GM12801 (cell line): ENCODE measurements at regions not wholly inside any gene's neighbourhood (a gene's known extent, or its start where the extent isn't known, plus 50 kb on each side); places are given as distances from the start of the nearest gene placed in this dataset.

Experiments
- TF ChIP-seq, protein P1 (sequence below): IDR thresholded peaks from one replicate; pipeline ENCODE4 v1.5.1; 2011; ENCODE audit warnings: control low read depth; ENCODE audit not compliant: insufficient read length; ENCODE audit errors: extremely low read depth

DNA sequence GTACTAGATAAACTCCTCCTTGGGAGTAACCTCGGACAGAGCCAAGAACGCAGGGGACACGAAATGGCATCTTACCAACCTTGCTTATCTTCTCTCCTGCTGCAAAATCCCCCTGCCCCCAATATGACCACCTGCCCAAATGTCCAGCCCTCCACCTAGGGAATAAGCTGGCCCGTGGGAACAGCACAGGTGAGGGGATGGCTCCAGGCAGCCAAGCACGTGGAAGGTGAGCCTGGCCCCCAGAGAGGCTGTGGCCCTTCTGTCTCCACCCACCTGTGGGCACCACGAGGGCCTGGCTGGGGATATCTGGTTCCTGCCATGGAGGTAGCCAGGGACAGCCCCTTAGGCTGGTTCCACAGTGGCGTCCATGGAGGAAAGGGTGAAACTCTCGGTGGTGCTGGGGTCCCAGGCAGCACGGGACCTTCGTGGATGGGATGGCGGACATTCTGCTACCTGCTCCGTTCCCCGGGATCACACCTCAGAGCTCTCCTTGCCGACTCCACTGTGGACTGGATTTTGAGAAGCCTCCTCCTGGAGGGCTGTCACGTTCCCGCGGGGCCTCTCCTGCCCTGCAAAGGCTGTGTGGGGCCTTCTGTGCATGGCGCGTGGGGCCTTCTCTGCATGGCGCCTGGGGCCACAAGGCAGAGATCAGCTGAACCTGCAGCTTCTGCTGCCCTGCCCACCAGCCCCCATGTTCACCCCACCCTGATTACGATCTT lies 388.5 kb upstream of the TNRC6C start:
- TF ChIP-seq, protein P1, sequence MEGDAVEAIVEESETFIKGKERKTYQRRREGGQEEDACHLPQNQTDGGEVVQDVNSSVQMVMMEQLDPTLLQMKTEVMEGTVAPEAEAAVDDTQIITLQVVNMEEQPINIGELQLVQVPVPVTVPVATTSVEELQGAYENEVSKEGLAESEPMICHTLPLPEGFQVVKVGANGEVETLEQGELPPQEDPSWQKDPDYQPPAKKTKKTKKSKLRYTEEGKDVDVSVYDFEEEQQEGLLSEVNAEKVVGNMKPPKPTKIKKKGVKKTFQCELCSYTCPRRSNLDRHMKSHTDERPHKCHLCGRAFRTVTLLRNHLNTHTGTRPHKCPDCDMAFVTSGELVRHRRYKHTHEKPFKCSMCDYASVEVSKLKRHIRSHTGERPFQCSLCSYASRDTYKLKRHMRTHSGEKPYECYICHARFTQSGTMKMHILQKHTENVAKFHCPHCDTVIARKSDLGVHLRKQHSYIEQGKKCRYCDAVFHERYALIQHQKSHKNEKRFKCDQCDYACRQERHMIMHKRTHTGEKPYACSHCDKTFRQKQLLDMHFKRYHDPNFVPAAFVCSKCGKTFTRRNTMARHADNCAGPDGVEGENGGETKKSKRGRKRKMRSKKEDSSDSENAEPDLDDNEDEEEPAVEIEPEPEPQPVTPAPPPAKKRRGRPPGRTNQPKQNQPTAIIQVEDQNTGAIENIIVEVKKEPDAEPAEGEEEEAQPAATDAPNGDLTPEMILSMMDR: no peak

DNA sequence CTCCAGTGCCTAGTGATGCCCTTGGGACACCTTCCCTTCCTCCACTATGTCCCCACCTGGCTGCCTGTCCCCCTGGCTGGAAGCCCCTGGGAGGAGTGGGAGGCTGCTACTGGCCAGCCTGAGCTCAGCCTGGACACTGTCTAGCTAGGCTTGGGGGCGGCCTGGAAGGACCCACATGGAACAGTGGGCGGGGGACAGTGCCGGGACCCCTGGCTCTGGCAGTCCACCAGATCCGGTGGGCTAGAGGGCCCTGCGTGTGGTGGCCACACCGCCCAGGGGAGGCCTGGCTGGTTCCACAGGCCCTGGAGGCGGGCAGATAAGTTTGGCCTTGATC lies 388.0 kb upstream of the TNRC6C start:
- TF ChIP-seq, protein P1: no peak

DNA sequence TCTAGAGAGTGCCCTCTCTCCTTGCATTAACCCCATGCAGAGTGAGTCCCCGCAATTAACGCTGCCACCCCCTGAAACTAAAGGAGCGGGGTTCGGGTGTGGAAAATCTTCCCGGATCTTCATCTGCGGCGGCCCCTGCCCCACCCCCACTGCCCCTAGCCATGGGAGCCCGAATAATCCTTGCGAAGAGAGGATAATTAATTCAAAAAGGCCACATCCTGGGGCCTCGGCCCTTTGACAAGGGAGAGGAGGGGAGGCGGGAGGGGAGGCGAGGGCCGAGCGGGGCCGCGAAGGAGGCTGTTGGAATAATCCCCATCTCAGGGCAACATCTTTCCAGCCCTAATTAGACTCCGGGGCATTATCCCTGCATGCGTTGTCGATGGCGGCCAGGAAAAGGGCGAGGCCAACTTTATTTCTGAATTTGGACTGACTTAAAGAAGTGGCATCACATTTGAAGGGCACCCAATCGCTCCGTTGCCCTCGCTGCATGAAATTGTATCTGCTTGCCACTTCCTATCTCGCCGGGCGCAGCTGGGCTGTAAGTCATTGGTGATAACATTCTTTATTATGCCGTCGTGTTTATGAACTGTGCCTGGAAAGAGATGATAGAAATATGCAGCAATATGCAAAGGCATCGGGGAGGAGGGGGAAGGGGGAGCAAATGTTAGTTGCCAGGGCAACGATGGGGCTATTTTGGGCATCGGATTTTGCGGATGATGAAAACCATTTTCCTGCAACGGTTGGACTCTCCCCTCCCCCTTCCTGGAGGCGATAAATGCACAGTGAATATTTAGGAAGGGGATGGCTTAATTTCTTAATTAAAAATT lies 387.1 kb upstream of the TNRC6C start:
- TF ChIP-seq, protein P1: no peak

DNA sequence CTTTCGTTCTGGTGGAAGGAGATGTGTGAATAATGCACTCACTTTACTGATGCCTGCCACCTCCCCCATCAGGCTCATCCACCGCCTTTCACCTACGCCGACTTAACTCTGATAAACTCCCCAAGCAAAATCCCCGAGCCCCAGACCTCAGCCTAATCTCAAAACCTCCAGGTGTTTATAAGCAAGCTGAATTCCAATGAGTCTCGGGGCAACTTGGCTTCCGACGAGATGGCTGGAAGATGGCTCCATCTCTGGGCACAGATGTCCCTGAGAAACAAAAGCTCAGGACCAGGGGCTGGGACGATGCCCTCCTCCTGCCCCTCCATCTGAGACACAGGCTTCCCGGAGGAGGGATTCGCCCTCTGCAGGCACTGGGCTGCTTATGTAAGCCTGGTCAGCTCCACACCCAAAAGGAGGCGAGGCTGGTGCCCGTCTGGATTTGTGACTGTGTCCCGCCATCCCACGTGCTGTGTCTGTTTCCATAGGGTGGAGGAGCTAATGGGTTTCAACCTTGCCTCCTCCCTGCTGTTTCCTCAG lies 386.4 kb upstream of the TNRC6C start:
- TF ChIP-seq, protein P1: no peak

DNA sequence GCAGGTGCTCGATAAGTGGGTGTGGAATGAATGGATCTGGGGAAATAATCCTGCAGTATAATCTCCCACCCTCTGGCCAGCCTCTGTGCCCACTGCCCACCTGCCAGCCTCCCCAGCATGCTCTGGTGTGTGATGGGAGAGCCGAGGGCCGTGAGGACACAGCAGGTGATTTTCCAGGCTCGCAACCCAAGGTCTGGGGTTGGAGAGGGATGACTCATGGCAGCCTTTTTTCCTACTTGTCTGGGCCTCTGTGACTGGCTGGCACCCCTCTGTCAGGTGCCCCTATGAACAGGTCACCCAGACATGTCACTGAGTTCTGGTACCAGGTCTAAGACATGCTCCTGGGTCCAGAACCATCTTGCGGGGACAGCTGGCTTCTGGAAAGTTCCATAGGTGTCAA lies 385.7 kb upstream of the TNRC6C start:
- TF ChIP-seq, protein P1: no peak

DNA sequence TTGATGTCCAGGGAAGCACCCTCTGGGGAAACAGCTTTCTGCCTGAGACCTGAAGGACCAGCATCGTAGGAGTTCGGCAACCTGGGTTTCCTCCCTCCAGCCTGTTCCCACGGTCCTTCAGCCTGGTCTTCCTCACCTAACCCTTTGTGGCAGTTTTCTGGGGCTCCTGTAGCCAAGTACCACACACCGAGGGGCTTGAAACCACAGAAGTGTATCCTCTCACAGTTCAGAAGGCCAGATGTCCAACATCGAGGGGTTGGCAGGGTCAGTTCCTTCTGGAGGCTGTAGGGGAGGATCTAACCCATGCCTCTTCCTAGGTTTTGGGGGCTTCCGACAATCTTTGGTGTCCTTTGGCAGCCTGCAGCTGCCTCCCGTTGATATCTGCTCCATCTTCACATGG lies 381.0 kb upstream of the TNRC6C start:
- TF ChIP-seq, protein P1: no peak

DNA sequence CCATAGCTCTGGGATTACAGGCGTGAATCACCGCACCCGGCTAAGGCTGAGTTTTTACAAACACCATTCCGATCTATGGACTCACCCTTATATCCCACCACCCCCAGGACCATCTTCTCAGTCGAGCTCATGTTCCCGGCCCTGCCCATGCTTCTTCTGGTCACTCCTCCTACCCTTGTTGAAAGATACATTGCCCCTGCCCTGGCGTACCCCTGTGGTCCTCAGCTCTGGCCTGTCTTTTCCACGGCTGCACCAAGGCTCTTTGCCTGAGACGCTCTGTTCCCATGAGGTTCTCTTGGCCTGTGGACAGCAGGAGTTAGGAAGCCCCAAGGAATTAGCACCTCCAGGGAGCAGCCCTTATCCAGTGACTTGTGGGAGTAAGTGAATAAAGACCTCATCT lies 379.4 kb upstream of the TNRC6C start:
- TF ChIP-seq, protein P1: no peak
